Colonic mucosa (tissue), 4 donors: ENCODE measurements at regions not wholly inside any gene's neighbourhood (a gene's known extent, or its start where the extent isn't known, plus 50 kb on each side); places are given as distances from the start of the nearest gene placed in this dataset.

Experiments used
- DNase-seq: peaks from one replicate; pipeline ENCODE4 v3.0.0-alpha.2; 2020
- H3K27ac ChIP-seq: fragments of 200-600 bp; one replicate; pipeline ENCODE4 v1.8.0; 2021
- H3K27me3 ChIP-seq: fragments of 200-600 bp; one replicate; pipeline ENCODE4 v1.8.0; 2021
- H3K36me3 ChIP-seq: fragments of 200-600 bp; one replicate; pipeline ENCODE4 v1.8.0; 2021
- H3K4me1 ChIP-seq: fragments of 200-600 bp; one replicate; pipeline ENCODE4 v1.8.0; 2021; ENCODE audit warnings: mild to moderate bottlenecking
- H3K4me3 ChIP-seq: fragments of 200-600 bp; one replicate; pipeline ENCODE4 v1.8.0; 2021
- H3K9ac ChIP-seq, 2 donors: one replicate each; pipeline ENCODE4 v1.7.0; 2013; ENCODE audit warnings: control low read depth in 2 of 2, low read depth in 2 of 2, low read length in 2 of 2
- H3K9me3 ChIP-seq: fragments of 200-600 bp; one replicate; pipeline ENCODE4 v1.8.0; 2021
- intact Hi-C: fragments of 100-400 bp; cut with DNase I; formaldehyde crosslinking; loops from one replicate; pipeline ENCODE4 v1.14.1; 2022
- TF ChIP-seq, protein P1 (sequence below): fragments of 200-600 bp; IDR thresholded peaks from one replicate; pipeline ENCODE4 v1.8.0; 2022; ENCODE audit warnings: antibody characterized with exemption, mild to moderate bottlenecking
- donor health status: healthy.
- donor health status: DM: no; HTN: no; CAD: no.
- donor health status: DM: no; HTN: no; CAD: no.

DNA sequence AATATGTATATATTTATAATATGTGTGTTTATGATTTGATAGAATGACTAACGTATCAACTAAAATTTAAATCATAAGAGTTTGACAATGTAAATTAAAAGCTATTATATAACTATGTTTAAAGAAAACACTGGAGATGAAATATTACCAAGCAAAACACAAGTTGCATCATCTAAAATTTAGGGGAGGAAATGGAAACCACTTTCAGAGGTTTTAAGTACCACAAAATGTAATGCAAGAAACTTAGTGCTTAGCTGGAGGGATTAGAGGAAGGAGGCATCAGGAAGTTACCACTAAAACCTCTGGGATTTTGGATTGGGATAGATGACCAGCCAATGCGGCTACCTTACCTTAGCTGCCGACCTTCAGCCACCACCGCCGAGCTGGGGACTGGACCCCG lies 1192.1 kb upstream of the PRKX start:
- no peak overlapping the region for H3K4me3 ChIP-seq
- H3K9ac ChIP-seq: no peak overlapping the region
- no peak overlapping the region for H3K27ac ChIP-seq
- no peaks in the 10 kb centered on the region for H3K4me1 ChIP-seq
- no peaks in the 10 kb centered on the region for H3K9me3 ChIP-seq
- H3K36me3 ChIP-seq: no peaks in the 10 kb centered on the region
- intact Hi-C loops: no loop called here
- TF ChIP-seq, protein P1, sequence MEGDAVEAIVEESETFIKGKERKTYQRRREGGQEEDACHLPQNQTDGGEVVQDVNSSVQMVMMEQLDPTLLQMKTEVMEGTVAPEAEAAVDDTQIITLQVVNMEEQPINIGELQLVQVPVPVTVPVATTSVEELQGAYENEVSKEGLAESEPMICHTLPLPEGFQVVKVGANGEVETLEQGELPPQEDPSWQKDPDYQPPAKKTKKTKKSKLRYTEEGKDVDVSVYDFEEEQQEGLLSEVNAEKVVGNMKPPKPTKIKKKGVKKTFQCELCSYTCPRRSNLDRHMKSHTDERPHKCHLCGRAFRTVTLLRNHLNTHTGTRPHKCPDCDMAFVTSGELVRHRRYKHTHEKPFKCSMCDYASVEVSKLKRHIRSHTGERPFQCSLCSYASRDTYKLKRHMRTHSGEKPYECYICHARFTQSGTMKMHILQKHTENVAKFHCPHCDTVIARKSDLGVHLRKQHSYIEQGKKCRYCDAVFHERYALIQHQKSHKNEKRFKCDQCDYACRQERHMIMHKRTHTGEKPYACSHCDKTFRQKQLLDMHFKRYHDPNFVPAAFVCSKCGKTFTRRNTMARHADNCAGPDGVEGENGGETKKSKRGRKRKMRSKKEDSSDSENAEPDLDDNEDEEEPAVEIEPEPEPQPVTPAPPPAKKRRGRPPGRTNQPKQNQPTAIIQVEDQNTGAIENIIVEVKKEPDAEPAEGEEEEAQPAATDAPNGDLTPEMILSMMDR: no peak
- no peaks in the 10 kb centered on the region for H3K27me3 ChIP-seq
- DNase-seq: no peak

DNA sequence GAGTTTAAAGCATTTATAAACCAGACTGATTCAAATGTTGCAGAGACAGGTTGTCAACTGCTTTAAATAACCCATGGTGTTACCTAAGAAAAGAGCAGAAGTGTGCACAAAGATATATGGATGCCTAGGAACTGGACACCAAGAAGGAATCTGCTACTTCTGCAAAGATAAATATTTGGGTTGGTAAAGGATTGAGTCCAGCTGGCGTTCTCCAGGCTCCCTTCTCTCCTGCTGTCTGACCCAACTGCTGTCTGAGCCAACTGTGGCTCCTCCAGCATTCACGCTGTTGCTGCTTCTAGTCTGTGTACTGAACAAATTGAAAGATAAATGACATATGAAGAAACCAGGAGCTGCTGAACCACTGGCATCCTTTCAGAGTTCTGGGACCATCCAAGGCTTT lies 1167.8 kb upstream of the PRKX start:
- Histone ChIP-seq H3K27me3 (no peaks in the 10 kb centered on the region), H3K9ac (no peak overlapping the region), H3K27ac (no peak overlapping the region), H3K4me3 (no peak overlapping the region), H3K4me1 (no peaks in the 10 kb centered on the region), H3K9me3 (no peaks in the 10 kb centered on the region), H3K36me3 (no peaks in the 10 kb centered on the region)
- TF ChIP-seq, protein P1: no peak
- no peak for DNase-seq
- intact Hi-C loops: no loop called here

DNA sequence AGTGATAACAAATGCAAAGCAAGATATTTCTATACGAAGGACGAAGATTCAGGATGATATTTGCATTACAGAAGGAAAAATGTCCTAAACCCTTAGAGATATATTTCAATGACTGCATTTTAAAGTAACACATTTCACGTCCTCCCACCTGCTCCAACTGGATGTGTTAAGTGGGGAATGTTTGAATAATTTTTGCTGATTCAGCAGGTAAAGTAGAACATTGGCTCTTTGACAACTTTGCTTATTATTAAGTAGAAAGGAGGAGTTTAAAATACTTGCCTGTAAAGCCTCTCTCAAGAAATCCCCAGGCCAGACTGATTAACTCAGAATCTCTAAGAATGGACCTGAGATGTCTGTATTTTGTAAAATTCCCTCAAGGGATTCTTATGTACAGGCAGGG lies 1165.2 kb upstream of the PRKX start:
- Histone ChIP-seq H3K27me3 (no peaks in the 10 kb centered on the region), H3K4me3 (no peak overlapping the region), H3K4me1 (no peaks in the 10 kb centered on the region), H3K9me3 (no peaks in the 10 kb centered on the region), H3K27ac (no peak overlapping the region), H3K9ac (no peak overlapping the region), H3K36me3 (no peaks in the 10 kb centered on the region)
- TF ChIP-seq, protein P1: no peak
- intact Hi-C loops: no loop called here
- DNase-seq: no peak

DNA sequence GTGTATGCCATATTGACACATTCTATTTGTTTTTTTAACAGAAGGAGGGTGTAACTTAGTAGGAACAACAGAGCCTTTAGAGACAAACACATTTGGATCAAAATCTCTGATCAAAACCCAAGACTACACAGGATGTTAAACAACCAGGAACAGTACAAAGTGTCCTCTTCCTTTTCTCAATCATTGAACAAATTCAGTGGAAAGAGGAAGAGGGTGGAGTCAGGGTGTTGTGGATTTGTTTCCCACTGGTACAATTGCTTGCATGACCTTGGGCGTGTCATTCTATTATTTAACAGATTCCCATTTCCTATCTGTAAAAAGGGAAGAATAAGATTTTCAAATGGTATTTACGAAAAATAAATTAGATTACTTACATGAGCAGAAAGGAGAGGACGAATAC lies 1162.8 kb upstream of the PRKX start:
- Histone ChIP-seq H3K27ac (no peak overlapping the region), H3K27me3 (no peaks in the 10 kb centered on the region), H3K4me1 (no peaks in the 10 kb centered on the region), H3K4me3 (no peak overlapping the region), H3K9me3 (no peaks in the 10 kb centered on the region), H3K36me3 (no peaks in the 10 kb centered on the region), H3K9ac (no peak overlapping the region)
- TF ChIP-seq, protein P1: no peak
- DNase-seq: no peak
- intact Hi-C loops: no loop called here

DNA sequence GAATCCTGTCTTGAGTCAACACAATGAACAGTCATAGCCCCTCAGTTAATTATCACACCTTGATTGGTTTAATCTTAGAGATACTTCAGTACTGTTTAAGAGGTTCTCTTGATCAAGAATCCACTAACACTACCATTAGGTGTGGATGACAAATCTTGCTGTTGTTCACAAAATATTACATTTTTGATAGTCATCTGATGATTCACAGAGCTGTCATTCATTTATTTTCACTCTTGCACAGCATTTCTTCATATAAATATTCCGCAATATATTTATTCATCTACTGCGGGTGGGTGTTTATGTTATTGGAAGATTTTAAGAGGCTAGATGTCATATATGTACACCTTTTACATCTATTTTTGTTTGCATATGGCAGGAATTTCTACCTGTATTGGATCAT lies 1138.1 kb upstream of the PRKX start:
- no peak overlapping the region for H3K27ac ChIP-seq

More for the DNA sequence above, 1138.1 kb upstream of the PRKX start:
- no peaks in the 10 kb centered on the region for H3K4me1 ChIP-seq
- H3K27me3 ChIP-seq: no peaks in the 10 kb centered on the region
- DNase-seq: no peak
- intact Hi-C loops: no loop called here
- no peak overlapping the region for H3K9ac ChIP-seq
- H3K4me3 ChIP-seq: no peak overlapping the region
- no peaks in the 10 kb centered on the region for H3K36me3 ChIP-seq
- TF ChIP-seq, protein P1: no peak
- H3K9me3 ChIP-seq: no peaks in the 10 kb centered on the region
